Heart left ventricle (tissue), 13 donors: ENCODE measurements at regions not wholly inside any gene's neighbourhood (a gene's known extent, or its start where the extent isn't known, plus 50 kb on each side); places are given as distances from the start of the nearest gene placed in this dataset.

Experiments used
- POLR2A ChIP-seq, 2 donors: fragments of 450-650 bp; IDR thresholded peaks; one replicate each; pipeline ENCODE4 v1.6.1; 2017; ENCODE audit warnings: antibody characterized with exemption in 2 of 2, mild to moderate bottlenecking in 2 of 2, moderate library complexity in 2 of 2
- TF ChIP-seq, protein P1 (sequence below), 12 donors: fragments of 200-600 bp; sonication (generic) in 4 of 12; IDR thresholded peaks; one replicate each; pipeline versions ENCODE4 v1.5.0 to v1.8.0; 2018 to 2022; ENCODE audit warnings: antibody characterized with exemption in 12 of 12, mild to moderate bottlenecking in 5 of 12
- donor health status: ischemic (EF 13 %, LVEDD 7.1; RV severe dilation, severe dysfunction).
- donor health status: DM: no; HTN: yes; CAD: no.
- donor health status: DM: no; HTN: no; CAD: no.
- donor health status: ischemic (EF 25% LVEDD 6.9; RV normal size, moderate dysfunction).
- donor health status: ischemic (EF 25% LVEDD 5.7; RV mildly dilated, moderate dysfunction).
- donor health status: ischemic (EF 35%, LVEDD 5.7; RV mildly dilated, moderate dysfunction).
- donor health status: nonischemic (EF 11% LVEDD 7.7; RV severe dilation, severe dysfunction).
- donor health status: DM: yes; HTN: yes; CAD: no.
- donor health status: PGD.
- donor health status: ischemic (EF 29% LVEDD 5.4; RV normal size, mild dysfunction).
- donor health status: nonischemic (EF 23%, LVEDD 6.1; RV moderate dilation, normal function).

DNA sequence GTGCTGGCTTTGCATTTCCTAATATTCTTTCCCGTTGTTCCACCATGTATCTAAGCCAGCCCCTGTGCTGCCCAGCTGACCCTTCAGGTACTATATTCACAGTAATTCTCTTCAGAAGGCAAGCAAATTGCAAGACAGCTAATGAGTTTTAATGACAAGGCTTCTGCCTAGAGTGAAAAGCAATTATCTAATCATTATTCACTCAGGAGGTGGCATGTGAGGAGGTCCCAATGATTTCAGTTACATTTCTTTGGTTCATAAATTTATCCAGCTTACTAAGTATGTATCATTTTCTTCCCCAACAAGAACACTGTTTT is 123.0 kb downstream of the RASGEF1B start:
- TF ChIP-seq, protein P1, sequence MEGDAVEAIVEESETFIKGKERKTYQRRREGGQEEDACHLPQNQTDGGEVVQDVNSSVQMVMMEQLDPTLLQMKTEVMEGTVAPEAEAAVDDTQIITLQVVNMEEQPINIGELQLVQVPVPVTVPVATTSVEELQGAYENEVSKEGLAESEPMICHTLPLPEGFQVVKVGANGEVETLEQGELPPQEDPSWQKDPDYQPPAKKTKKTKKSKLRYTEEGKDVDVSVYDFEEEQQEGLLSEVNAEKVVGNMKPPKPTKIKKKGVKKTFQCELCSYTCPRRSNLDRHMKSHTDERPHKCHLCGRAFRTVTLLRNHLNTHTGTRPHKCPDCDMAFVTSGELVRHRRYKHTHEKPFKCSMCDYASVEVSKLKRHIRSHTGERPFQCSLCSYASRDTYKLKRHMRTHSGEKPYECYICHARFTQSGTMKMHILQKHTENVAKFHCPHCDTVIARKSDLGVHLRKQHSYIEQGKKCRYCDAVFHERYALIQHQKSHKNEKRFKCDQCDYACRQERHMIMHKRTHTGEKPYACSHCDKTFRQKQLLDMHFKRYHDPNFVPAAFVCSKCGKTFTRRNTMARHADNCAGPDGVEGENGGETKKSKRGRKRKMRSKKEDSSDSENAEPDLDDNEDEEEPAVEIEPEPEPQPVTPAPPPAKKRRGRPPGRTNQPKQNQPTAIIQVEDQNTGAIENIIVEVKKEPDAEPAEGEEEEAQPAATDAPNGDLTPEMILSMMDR (IDR thresholded peaks at IDR 0.05): no peak
- no peak for TF ChIP-seq POLR2A (IDR thresholded peaks at IDR 0.05)
